ENCODE measurements at regions not wholly inside any gene's neighbourhood (a gene's known extent, or its start where the extent isn't known, plus 50 kb on each side); places are given as distances from the start of the nearest gene placed in this dataset.

DNA sequence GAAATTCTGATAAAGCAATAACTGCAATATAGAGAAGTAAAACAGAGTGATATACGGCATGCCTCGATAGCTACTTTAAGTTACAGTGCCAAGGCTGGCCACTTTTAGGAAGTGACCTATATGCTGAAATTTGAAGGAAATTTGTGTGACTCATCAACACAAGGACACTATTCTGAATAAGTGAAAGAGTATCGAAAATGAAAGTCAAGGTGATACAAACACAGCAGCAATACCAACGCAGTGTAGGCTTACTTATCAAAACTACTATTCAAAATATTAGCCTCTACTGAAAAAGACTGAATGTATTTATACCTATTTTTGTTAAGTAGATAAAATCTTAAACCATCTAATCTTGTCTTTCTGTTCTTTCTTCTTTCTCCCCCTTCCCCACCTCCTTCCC is 459.9 kb upstream of the GNPDA2 start:
- Histone ChIP-seq H3K27me3 (ENCODE audit: insufficient read depth, poor library complexity, severe bottlenecking) (no peaks in the 10 kb centered on the region), H3K27ac (replicated peaks) (no peak overlapping the region), H3K4me3 (replicated peaks; ENCODE audit: insufficient read depth, low read length) (no peak overlapping the region)
- TF ChIP-seq, protein P1, sequence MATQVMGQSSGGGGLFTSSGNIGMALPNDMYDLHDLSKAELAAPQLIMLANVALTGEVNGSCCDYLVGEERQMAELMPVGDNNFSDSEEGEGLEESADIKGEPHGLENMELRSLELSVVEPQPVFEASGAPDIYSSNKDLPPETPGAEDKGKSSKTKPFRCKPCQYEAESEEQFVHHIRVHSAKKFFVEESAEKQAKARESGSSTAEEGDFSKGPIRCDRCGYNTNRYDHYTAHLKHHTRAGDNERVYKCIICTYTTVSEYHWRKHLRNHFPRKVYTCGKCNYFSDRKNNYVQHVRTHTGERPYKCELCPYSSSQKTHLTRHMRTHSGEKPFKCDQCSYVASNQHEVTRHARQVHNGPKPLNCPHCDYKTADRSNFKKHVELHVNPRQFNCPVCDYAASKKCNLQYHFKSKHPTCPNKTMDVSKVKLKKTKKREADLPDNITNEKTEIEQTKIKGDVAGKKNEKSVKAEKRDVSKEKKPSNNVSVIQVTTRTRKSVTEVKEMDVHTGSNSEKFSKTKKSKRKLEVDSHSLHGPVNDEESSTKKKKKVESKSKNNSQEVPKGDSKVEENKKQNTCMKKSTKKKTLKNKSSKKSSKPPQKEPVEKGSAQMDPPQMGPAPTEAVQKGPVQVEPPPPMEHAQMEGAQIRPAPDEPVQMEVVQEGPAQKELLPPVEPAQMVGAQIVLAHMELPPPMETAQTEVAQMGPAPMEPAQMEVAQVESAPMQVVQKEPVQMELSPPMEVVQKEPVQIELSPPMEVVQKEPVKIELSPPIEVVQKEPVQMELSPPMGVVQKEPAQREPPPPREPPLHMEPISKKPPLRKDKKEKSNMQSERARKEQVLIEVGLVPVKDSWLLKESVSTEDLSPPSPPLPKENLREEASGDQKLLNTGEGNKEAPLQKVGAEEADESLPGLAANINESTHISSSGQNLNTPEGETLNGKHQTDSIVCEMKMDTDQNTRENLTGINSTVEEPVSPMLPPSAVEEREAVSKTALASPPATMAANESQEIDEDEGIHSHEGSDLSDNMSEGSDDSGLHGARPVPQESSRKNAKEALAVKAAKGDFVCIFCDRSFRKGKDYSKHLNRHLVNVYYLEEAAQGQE (IDR thresholded peaks at IDR 0.05; ENCODE audit: insufficient replicate concordance, low read depth) = no peak
- TF ChIP-seq POLR2AphosphoS5 (IDR thresholded peaks at IDR 0.05; ENCODE audit: low read depth) = no peak
- DNase-seq (ENCODE audit: low read depth in 1 of 2, low spot score in 1 of 2) = no peak

- TF ChIP-seq GABPA (IDR thresholded peaks at IDR 0.05; ENCODE audit: low read depth) (no peak), CTCF (IDR thresholded peaks at IDR 0.05; ENCODE audit: insufficient read depth, low read length) (no peak), POLR2AphosphoS5 (IDR thresholded peaks at IDR 0.05; ENCODE audit: low read depth) (no peak), SPI1 (IDR thresholded peaks at IDR 0.05; ENCODE audit: borderline replicate concordance, low read depth) (no peak)
- TF ChIP-seq, protein P1 (IDR thresholded peaks at IDR 0.05; ENCODE audit: insufficient replicate concordance, low read depth) = no peak
- no peak overlapping the region for H3K4me3 ChIP-seq (replicated peaks; ENCODE audit: insufficient read depth, low read length)
- H3K27ac ChIP-seq (replicated peaks) = no peak overlapping the region
- no peaks in the 10 kb centered on the region for H3K27me3 ChIP-seq (ENCODE audit: insufficient read depth, poor library complexity, severe bottlenecking)
- DNase-seq (ENCODE audit: low read depth in 1 of 2, low spot score in 1 of 2) = no peak
Measured at GRCh38 chr4:45183905-45184304, 457.5 kb upstream of the GNPDA2 start.

DNA sequence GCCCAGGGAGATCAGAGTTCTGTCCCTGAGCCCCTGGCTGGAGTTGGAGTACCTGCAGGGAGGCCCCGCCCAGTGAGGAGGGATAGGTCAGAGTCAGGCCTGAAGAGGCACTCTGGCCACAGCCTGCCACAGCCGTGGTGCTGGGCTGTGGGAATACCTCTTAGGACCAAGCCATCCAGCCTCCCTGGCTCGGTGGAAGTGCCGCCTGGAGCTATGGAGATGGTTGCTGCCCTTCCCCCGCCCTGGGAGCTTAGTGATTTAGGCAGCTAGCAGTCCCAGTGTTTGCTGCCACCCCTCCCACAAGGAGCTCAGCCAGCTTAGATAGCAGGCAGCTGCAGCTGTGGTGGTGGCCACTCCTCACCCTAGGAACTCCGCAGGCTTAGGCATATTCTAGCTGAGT is 446.3 kb upstream of the GNPDA2 start:
- H3K4me3 ChIP-seq (replicated peaks; ENCODE audit: insufficient read depth, low read length) = no peak overlapping the region
- H3K27ac ChIP-seq (replicated peaks) = no peak overlapping the region
- DNase-seq (ENCODE audit: low read depth in 1 of 2, low spot score in 1 of 2) = no peak
- TF ChIP-seq CTCF (IDR thresholded peaks at IDR 0.05; ENCODE audit: insufficient read depth, low read length) (no peak), GABPA (IDR thresholded peaks at IDR 0.05; ENCODE audit: low read depth) (no peak), SPI1 (IDR thresholded peaks at IDR 0.05; ENCODE audit: borderline replicate concordance, low read depth) (no peak), POLR2AphosphoS5 (IDR thresholded peaks at IDR 0.05; ENCODE audit: low read depth) (no peak)
- TF ChIP-seq, protein P1 (IDR thresholded peaks at IDR 0.05; ENCODE audit: insufficient replicate concordance, low read depth) = no peak
- H3K27me3 ChIP-seq (ENCODE audit: insufficient read depth, poor library complexity, severe bottlenecking) = no peaks in the 10 kb centered on the region

DNA sequence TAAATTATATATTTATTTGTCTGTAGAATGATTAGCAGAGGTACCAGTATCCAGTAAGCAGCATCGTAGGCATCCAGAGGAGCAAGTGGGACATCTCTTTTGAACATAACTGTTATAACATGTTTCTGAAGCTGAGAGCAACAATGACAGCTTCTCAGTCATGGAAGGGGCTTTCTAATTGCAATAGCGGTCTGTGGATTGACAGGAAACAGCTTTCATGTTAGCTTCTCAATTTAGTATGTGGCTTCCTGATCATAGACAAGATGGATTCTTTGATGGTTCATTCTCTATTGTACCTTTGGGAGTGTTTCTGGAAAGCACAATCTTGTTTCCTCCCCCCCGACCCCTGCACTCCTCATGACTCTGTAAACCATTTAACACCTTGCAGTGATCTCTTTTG is 434.6 kb upstream of the GNPDA2 start:
- no peaks in the 10 kb centered on the region for H3K27me3 ChIP-seq (ENCODE audit: insufficient read depth, poor library complexity, severe bottlenecking)
- no peak overlapping the region for H3K27ac ChIP-seq (replicated peaks)
- TF ChIP-seq CTCF (IDR thresholded peaks at IDR 0.05; ENCODE audit: insufficient read depth, low read length) = no peak
- no peak for TF ChIP-seq GABPA (IDR thresholded peaks at IDR 0.05; ENCODE audit: low read depth)
- TF ChIP-seq, protein P1 (IDR thresholded peaks at IDR 0.05; ENCODE audit: insufficient replicate concordance, low read depth) = no peak
- no peak for TF ChIP-seq POLR2AphosphoS5 (IDR thresholded peaks at IDR 0.05; ENCODE audit: low read depth)
- DNase-seq (ENCODE audit: low read depth in 1 of 2, low spot score in 1 of 2) = no peak
- H3K4me3 ChIP-seq (replicated peaks; ENCODE audit: insufficient read depth, low read length) = no peak overlapping the region
